Esophagus squamous epithelium (tissue), 4 donors: ENCODE measurements at regions not wholly inside any gene's neighbourhood (a gene's known extent, or its start where the extent isn't known, plus 50 kb on each side); places are given as distances from the start of the nearest gene placed in this dataset.

ENCODE experiments used
- POLR2A ChIP-seq, 4 donors: fragments of 450-650 bp; IDR thresholded peaks; one replicate each; pipeline ENCODE4 v1.6.1; 2017; ENCODE audit warnings: antibody characterized with exemption in 4 of 4, mild to moderate bottlenecking in 4 of 4, moderate library complexity in 3 of 4
- TF ChIP-seq, protein P1 (sequence below), 6 experiments: fragments of 450-650 bp in 4 of 6; fragments of 200-600 bp in 2 of 6; sonication (generic) in 2 of 6; IDR thresholded peaks; one replicate each; pipeline ENCODE4 v1.5.1; 2016 to 2019; ENCODE audit warnings: antibody characterized with exemption in 6 of 6, mild to moderate bottlenecking in 4 of 6, moderate library complexity in 4 of 6

GRCh38 chr7:13130321-13130720, 442.9 kb downstream of the ARL4A start:
- TF ChIP-seq, protein P1, sequence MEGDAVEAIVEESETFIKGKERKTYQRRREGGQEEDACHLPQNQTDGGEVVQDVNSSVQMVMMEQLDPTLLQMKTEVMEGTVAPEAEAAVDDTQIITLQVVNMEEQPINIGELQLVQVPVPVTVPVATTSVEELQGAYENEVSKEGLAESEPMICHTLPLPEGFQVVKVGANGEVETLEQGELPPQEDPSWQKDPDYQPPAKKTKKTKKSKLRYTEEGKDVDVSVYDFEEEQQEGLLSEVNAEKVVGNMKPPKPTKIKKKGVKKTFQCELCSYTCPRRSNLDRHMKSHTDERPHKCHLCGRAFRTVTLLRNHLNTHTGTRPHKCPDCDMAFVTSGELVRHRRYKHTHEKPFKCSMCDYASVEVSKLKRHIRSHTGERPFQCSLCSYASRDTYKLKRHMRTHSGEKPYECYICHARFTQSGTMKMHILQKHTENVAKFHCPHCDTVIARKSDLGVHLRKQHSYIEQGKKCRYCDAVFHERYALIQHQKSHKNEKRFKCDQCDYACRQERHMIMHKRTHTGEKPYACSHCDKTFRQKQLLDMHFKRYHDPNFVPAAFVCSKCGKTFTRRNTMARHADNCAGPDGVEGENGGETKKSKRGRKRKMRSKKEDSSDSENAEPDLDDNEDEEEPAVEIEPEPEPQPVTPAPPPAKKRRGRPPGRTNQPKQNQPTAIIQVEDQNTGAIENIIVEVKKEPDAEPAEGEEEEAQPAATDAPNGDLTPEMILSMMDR (IDR thresholded peaks at IDR 0.05), result no peak
- TF ChIP-seq POLR2A (IDR thresholded peaks at IDR 0.05), result no peak
